GM18951 (cell line): ENCODE measurements at regions not wholly inside any gene's neighbourhood (a gene's known extent, or its start where the extent isn't known, plus 50 kb on each side); places are given as distances from the start of the nearest gene placed in this dataset.

Experiments
- POLR2A ChIP-seq: IDR thresholded peaks from 4 replicates; pipeline ENCODE4 v1.6.1; 2011; ENCODE audit warnings: mild to moderate bottlenecking; ENCODE audit not compliant: insufficient read length, insufficient read depth; ENCODE audit errors: extremely low read depth
- in situ Hi-C: fragments of 300-500 bp; cut with MboI; formaldehyde crosslinking; loops from one replicate; pipeline ENCODE4 v1.12.0; 2022; ENCODE audit warnings: low sequenced_read_pairs, mixed read lengths, inconsistent platforms; ENCODE audit not compliant: unreplicated experiment

GRCh38 chr4:155107059-155107458, 101.4 kb upstream of the NPY2R start:
- in situ Hi-C loops: no loop called here
- no peak for TF ChIP-seq POLR2A

DNA sequence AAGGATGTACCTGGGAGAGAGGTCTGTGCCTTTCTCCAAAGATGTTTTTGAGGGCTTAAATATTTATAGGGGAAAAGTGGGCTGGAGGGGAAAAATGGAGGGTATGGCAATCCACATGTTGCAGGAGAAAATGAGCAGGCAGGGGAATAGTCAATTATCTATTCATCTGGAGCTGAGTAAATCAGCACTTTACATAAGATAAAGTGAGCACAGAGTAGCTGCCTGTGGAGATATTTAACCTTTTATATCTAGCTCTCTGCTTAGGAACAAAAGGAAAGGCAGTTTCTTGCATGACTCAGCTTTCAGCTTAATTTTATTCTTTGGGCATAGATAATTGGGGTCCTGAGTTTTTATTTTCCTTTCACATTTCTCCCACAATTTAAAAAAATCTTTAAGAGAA, 93.6 kb upstream of the NPY2R start:
- in situ Hi-C loops: no loop called here
- TF ChIP-seq POLR2A: no peak

- in situ Hi-C loops: no loop called here
- TF ChIP-seq POLR2A: no peak
These were observed 89.4 kb upstream of the NPY2R start for GRCh38 chr4:155119006-155119405.

DNA sequence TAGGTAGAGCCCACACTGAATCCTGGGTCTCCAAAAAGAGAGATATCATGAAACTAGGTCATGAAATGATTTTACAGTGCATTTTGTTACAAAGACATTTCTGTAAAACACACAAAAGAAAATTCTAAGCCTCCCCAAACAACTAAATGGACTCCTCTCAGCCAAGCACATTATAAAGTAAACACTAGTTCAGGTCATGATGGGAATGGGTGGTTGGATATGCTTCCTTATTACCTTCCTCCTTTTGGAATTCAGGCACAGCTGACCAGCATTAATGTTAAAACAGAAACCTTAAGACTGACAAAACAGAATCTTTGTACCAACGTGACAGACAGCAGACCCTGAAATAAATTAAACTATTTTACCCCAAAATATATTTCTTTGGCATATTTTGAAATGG, 87.9 kb upstream of the NPY2R start:
- in situ Hi-C loops: no loop called here
- TF ChIP-seq POLR2A: no peak

DNA sequence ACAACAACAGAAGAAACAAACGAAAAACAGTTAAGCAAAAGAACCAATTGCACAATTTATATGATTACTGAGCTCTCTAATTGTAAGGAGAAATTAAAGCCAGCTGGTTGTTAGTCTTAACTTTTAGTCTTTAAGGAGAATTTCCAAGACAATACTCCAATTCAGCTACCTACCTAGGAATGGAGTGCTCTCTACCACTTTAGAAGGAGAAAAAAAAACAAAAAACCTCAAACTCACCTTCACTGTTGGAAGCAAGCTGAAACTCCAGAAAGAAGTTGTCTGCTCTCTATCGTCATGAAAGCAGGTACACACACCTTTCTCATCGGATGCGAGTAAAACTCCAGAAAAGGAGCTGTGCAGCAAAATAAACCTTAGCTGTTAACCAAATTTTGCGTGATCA, 86.1 kb upstream of the NPY2R start:
- in situ Hi-C loops: no loop called here

GRCh38 chr4:155134136-155134535, 74.3 kb upstream of the NPY2R start:
- in situ Hi-C loops: no loop called here
- TF ChIP-seq POLR2A: no peak

More for the DNA sequence above, 86.1 kb upstream of the NPY2R start:
- no peak for TF ChIP-seq POLR2A

GRCh38 chr4:155140889-155141288, 67.5 kb upstream of the NPY2R start:
- in situ Hi-C loops: no loop called here
- TF ChIP-seq POLR2A: no peak

GRCh38 chr4:155143512-155143911, 64.9 kb upstream of the NPY2R start:
- no peak for TF ChIP-seq POLR2A
- in situ Hi-C loops: no loop called here
